GM12801 (cell line): ENCODE measurements at regions not wholly inside any gene's neighbourhood (a gene's known extent, or its start where the extent isn't known, plus 50 kb on each side); places are given as distances from the start of the nearest gene placed in this dataset.

Source experiments
- TF ChIP-seq, protein P1 (sequence below): IDR thresholded peaks from one replicate; pipeline ENCODE4 v1.5.1; 2011; ENCODE audit warnings: control low read depth; ENCODE audit not compliant: insufficient read length; ENCODE audit errors: extremely low read depth

DNA sequence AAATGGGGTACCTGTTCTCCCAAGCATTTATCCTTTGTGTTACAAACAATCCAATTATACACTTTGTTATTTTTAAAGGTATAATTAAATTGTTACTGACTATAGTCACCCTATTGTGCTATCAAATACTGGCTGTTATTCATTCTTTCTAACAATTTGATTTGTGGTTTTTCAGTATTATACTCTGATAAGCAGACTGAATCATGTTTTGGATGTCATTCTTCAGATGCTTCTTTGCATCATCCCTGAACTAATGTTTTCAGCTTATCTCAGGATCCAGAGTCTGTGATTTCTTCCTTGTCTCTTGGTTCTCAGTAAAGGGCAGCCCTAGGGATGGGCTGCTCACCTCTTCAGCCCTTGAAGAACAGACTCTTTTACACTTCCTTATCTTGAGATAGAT, 177.8 kb upstream of the SGCD start:
- TF ChIP-seq, protein P1, sequence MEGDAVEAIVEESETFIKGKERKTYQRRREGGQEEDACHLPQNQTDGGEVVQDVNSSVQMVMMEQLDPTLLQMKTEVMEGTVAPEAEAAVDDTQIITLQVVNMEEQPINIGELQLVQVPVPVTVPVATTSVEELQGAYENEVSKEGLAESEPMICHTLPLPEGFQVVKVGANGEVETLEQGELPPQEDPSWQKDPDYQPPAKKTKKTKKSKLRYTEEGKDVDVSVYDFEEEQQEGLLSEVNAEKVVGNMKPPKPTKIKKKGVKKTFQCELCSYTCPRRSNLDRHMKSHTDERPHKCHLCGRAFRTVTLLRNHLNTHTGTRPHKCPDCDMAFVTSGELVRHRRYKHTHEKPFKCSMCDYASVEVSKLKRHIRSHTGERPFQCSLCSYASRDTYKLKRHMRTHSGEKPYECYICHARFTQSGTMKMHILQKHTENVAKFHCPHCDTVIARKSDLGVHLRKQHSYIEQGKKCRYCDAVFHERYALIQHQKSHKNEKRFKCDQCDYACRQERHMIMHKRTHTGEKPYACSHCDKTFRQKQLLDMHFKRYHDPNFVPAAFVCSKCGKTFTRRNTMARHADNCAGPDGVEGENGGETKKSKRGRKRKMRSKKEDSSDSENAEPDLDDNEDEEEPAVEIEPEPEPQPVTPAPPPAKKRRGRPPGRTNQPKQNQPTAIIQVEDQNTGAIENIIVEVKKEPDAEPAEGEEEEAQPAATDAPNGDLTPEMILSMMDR = no peak

DNA sequence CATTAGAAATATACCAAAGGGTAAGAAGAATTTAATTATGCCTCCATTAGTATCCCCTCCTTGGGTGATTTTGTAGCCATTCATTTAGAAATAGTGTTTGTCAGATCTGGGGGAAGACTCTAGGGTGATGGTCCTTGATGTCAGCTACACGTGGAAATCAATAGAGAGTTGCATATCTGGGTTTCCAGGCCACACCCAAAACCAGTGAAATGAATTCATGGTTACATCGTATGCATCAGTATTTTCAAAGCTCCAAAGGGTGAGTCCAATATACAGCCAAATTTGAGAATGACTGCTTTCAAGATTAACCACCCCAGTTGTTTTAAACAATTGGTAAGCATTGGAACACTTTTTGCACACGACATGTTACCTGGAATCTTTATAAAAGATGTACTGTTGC, 173.4 kb upstream of the SGCD start:
- TF ChIP-seq, protein P1 = no peak

DNA sequence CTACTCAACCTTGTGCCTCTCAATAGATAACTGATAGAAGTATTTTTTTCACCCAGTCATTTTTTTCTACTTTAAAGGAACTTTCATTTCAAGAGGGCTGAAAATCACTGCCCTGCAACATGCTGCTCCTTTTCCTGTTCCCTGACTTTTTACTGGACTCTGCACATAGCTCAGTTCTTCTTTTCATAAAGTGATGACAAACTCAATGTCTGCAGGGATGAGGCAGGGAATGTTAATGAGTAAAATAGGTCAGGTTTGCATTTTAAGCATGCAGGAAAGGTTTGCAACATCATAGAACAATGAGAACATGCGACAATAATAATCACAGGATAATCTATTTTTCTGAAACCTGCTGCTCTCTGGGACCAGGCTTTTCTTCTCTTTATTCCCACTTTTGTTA, 172.2 kb upstream of the SGCD start:
- TF ChIP-seq, protein P1 = no peak

DNA sequence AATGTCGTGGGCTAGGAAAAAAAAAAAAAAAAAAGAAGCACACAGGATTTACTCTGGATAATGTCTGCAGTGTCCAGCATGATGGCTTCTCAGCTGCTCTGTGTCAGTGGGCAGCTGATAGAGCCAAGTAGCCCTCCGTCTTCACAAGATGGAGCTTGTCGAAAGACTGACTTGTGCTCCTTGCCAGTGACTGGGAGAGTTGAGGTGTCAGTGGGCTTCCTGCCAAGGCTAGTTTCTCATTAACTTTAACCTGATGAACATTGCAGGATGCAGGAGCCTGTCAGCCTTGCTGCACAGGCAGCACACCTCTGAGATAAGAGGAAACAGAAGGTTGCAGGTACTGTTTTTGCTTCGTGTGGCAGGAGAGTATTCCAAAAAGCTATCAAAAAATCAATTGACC, 171.4 kb upstream of the SGCD start:
- TF ChIP-seq, protein P1 = no peak

DNA sequence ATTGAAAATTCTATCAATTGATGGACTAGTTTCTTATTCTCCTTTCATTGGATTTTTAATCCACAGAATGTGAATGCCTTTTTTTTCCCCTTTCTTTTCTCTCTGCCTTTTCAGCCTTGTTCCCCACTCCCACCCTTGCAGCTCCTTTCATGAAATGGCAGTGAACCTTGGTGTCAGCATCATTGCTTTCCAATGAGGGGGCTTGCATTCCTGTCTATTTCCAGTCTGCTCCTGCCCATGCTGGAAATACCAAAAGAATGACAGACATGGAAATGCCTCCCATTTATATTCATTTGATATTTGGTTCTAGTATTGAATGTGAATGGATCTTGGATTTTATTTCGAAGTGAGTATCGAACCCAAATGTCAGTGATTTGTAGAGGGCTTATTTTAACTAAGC, 162.7 kb upstream of the SGCD start:
- TF ChIP-seq, protein P1 = no peak

DNA sequence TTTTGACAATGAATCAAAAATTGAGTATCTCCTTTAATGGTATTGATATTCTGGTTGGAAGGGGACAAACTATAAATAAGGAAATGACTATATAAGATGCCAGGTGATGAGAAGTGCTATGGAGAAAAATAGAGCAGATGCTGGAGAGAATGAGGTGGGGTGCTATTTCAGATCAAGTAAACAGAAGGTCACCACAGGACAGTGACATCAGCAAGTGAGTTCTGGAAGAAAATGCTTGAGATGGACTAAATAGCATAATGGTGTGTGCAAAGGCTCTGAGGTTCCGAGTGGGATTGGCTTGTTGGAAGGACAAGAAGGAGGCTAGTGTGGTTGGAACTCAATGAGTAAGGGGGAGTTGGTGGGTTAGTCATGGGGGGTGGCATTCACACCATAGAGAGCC, 157.5 kb upstream of the SGCD start:
- TF ChIP-seq, protein P1 = no peak

DNA sequence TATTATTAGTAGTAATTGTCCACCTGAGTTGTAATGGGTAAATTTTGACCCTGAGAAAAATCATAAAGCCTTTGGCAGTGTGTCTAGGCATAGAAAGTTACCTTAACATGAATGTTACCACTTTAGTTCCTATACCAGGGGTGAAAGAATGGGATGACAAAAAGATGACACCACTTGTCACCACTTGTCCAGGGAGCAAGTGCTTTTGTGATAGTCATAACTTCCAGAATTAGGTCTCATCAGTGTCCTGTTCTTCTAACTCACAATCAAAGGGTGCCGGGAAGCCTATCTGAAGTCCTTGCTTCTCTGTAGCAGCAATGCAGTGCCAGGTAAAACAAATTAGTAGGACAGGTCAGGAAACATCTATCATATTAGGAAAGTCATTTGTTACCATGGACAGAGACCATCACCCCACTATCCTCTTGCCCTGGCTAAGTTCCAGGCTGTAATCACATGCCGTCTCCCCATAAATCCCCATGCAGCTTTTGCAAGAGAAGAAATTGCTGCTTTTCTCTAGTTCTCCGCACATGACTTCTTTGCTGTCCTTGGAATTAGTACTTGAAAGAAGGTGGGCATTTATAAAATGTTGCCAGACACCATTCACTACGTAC, 156.5 kb upstream of the SGCD start:
- TF ChIP-seq, protein P1 = no peak
